ENCODE measurements at regions not wholly inside any gene's neighbourhood (a gene's known extent, or its start where the extent isn't known, plus 50 kb on each side); places are given as distances from the start of the nearest gene placed in this dataset.

DNA sequence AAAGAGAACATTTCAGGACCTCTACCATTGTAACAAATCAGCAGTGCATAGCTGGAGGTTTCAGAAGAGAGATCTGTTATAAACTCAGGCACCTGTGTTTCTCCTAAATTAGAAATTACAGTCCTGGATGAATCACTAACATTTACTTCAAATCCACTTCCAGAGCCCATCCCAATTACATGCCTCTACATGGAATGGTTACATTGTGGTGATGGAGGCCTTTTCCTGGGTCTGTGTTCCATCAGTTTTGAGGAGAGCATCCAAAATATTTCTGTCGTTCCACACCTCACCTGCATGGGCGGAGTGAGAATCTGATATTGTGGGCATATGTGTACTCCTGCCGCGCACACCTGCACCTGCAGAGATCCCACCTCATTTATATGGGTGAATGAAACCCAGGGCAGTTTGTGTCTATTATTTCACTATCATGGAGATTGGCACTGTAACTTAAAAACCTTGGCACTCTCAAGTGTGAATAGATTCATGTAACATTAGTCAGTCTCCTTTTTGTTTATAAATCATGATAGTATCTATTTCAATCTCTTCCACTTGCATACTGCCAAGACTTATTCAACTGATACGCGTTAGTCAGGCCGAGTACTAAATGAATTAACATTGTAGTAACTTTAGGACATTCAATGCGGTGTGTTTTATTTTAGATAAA lies 215.1 kb upstream of the FAR2 start:
- DNase-seq (ENCODE audit: low read depth in 2 of 2): peak; percentile 62 to 66

DNA sequence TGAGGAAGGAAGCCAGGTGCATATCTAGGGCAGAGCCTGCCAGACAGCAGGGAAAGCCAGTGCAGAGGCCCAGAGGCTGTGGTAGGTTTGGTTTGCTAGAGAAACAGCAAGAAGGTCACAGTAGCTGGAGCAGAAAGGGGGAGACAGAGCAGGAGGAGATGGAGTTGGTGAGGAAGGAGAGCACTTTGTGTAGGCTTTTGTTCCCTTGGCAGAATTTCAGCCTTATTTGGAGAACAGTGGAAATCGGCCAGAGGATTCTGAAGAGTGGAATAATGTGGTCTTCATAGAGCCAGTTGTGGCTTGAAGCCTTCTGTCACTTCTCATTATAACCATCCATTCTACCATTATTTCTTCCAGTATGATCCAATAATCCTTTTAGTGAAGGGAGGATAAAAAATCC lies 212.9 kb upstream of the FAR2 start:
- DNase-seq (ENCODE audit: low read depth in 2 of 2): no peak

DNA sequence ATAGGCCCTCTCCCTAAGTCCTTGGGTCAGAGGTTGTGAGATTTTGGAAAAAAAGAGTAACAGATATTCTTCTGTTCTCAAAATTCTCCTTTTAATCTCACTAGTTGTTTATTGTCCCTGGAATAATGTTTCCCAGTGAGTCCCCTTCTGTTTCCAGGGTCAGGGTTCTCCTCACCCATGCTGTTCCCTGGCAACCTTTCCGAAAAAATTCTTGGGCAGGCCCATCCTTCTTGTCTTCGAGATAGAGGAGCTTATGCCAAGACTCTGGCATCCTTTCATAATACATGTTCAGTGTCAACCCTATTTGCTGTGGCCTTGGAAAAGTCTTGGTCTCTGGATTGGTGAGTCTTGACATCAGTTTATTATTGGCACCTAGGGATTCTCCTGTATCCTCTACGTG lies 212.4 kb upstream of the FAR2 start:
- no peak for DNase-seq (ENCODE audit: low read depth in 2 of 2)

DNA sequence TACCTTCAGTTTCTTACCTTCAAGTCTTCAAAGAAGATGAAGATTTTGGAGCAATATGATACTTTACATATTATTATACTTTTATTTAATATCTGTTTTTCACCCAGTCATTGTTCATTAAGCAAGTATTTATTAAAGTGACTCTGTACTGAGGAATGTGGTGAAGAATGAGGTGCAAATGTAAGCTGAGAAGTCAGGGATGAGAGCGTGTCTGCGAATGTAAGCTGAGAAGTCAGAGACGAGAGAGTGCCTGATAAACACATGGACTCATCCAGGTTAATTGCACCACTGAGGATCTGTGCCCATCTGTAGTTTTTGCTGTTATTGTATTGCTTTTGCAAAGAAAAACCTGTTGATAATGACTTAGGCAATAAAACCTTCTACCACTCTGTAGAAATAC lies 211.9 kb upstream of the FAR2 start:
- peak in 1 of 2 donors; percentile 50 for DNase-seq (ENCODE audit: low read depth in 2 of 2)

DNA sequence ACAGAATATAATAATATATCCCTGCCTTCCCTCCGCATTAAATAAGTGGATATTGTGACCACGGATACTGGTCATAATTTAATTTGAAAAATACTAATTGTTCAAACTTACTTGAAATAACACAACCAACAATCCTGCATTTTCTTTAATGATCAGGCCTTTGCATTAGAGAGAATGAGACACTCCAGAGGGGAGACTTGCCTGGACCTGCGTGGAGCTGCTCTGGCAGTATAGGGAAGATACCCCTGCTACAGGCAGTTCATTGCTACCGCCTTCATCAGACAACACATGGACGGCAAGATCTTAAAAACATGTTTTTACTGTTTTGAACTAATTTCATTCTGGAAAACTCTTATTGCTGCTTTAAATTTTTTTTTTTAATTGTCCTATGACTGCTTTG lies 211.0 kb upstream of the FAR2 start:
- DNase-seq (ENCODE audit: low read depth in 2 of 2): no peak

DNA sequence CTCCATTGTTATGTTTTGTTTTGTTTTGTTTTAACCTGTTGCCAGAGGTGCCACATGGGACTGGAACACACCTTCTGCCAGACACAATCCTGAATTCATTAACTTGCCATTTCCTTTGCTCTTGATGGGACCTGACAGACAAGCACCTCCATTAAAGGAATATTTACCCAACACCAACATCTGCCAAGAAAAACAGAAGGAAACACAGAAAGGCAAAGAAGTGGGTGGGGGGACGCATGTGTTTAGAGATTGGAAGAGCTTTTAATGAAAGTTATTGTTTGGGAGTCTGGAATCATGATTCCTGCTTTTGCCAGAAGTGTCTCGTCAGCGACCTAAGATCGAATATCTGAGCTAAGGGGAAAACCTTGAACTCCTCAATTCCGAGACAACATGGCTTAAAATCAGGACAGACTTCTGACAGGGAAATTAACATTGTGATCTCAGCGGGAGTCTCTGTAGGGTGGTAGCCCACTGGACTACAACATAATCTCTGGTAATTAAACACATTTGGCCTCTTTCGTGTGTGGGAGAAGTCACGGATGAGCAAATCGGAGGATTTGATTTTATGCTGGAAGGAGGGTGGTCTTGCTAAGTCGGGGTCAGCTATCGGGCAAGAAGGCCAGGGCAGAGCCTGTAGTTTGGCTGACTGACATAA lies 210.4 kb upstream of the FAR2 start:
- DNase-seq (ENCODE audit: low read depth in 2 of 2): peak in 1 of 2 donors; percentile 67

DNA sequence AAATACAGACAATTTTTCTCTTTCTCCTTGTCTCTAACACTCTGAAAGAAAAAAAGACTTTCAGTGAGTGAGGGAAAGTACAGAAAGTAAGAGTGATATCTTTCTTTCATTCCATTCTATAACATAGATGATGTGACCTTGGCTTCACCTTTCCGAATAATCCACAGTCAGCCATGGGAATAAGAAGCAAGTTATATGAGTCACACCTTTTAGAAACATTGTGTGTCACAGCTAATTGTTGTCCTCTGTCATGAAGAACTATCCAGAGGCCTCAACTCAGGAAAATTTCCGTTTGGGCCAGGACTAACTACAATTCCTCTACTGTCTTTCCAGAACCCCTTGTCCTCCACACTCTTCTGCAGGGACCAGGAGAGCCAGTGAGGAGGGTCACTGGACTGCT lies 209.7 kb upstream of the FAR2 start:
- peak in 1 of 2 donors; percentile 41 for DNase-seq (ENCODE audit: low read depth in 2 of 2)

DNA sequence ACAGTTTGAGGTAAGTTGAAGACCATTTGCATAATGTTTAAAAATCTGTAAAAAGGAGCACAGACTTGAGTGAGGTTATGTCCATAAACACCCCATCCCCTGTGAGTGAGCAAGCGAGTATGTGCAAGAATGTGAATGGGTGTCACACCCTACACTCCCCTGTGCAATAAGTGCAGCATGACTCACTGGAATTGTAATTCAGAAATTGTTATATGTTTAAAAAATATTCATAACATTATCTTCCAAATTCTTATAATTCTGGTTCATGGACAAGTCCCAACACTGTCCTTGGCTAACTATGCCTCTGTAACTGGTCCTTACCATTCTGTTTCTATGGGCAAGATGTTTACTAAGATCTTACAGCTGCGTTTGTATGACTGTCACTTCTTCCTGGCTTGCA lies 207.8 kb upstream of the FAR2 start:
- no peak for DNase-seq (ENCODE audit: low read depth in 2 of 2)

DNA sequence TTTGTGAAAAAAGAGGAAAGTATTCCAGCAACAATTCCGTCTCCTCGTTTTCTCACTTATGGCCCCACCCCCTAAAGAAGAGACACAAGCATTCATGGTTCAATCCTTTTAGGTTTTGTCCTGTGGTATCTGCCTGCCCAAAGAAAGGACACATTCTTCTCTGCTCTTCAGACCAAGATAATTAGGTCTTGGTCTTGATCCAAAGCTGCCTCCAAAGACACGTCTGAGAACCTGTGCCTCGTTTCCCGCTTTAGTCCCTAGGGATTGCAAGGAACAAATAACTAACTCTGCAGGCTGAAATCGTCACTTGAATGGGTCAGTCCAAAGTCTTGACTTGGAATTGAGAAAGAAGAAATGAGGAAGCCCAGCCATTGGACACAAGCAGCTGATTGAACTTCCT lies 202.7 kb upstream of the FAR2 start:
- no peak for DNase-seq (ENCODE audit: low read depth in 2 of 2)

DNA sequence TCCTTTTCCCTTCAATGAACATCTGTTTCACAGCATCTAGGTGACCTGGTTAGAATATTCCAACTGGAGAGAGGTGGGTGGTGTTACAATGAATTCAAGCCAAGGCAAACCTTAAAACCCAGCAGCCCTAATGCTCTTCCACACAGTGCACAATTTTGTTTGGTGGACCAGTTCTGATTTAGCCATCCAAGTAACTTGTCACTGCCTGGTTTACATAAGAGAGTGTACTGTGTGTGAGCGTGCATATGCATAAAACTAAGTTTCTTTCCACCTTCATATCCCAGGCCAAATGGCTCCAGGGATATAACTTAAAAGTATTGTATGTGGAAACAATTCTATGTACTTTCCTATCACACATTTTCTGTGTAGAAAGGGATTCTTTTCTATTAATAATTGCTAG lies 200.4 kb upstream of the FAR2 start:
- no peak for DNase-seq (ENCODE audit: low read depth in 2 of 2)

DNA sequence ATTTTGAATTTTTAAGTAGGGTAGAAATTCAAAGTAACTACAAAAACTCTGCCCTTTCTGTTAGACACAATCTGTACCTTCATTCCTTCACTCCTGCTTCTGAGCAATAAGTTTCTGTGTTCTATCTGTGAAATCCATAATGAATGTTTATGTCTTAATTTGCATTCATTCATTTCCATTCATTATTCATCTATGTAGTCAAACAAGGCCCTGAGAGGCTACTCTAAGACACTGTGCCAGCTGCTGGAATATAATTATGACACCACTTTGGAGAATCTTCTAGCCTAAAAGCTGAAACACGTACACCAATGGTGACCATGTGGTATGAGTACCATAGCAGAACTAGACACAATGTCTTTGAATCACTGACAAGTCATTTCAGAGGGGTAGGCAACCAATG lies 199.9 kb upstream of the FAR2 start:
- no peak for DNase-seq (ENCODE audit: low read depth in 2 of 2)

DNA sequence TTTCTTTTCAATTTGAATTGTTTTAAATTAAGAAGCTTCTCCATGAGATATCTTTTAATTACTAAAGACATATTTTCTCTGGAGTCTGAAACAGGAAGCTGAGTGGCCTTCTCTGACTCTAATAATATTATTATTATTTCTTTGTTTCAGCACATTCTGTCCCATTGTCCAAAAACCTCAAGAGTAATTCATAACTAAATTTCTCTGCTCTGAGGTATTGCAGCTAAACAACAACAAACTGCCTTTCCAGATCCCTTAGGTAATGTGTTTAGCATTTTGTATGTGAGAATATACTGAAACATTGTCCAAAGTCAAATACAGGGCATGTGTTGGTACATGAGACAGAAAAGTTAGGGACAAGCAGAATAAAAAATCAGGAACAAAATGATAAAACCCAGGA lies 199.0 kb upstream of the FAR2 start:
- no peak for DNase-seq (ENCODE audit: low read depth in 2 of 2)

DNA sequence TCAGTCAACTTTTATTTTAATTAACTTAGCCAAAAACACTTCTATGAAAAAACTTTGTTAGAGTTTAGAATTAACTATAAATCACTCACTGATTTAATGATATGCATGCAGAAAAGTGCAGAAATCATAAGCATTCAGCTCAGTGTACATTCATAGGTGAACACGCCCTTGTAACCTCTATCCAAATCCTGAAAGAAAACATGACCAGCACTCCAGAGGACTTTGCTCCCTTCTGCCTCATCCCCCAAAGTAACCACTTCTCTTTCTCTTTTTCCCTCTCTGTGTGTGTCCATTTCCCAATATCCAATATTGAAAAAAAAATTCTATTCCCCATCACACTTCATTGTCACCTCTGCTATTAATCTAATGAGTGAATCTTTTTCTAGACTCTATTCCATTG lies 197.1 kb upstream of the FAR2 start:
- no peak for DNase-seq (ENCODE audit: low read depth in 2 of 2)

DNA sequence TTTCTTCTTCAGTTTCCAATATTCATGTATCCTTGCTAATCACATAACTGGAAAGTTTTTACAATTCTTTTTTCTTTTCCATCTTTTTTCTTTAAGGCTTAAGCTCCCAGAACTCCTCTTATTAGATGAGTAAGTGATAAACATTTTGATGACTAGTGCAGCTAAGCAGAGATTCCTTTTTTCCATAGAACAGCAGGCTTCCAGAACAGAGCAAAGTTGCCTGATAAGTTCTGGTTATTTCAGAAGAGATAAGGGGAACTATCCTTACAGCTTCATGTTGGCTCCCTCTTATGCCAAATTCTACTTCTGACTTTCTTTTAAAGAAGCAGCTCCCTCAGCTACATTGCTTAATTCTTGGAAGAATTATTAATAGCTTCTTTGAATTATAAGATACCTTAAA lies 194.7 kb upstream of the FAR2 start:
- no peak for DNase-seq (ENCODE audit: low read depth in 2 of 2)

DNA sequence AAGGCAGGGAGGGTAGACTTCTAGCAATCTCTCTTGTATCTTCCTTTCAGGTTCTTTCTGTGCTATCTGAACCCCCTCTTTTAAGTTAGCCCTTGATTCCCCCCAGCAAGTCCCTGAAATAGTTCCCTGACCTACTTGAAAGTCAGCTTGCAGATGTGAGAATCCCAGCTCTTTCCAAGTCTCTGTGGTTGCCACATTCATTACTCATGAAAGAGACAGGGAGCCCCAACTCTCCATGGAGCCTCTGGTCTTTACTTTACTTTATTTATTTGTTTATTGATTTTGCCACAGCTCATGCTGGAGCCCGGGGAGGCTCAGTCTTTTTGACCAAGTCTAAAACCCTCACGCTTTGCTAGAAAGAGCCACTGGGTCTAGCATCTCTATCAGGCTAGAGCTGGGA lies 193.6 kb upstream of the FAR2 start:
- DNase-seq (ENCODE audit: low read depth in 2 of 2): no peak

DNA sequence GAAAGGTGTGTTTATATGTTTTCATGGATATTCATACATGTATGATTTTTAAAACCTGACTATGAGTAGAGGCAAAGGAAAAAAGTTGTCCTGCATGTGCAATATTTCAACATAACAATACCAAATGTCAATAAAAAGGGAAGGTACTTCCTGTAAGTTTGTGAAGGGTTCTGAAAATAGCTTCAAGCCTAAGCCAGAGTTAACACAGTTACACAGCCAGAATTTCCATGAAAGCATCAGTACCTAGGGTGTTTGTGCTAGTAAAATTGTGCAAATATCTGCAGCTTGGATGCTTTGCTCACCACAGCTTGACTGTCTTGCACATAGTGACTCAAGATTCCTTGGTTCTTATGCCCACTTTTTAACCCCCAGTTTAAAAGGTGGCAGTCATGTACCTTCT lies 193.1 kb upstream of the FAR2 start:
- DNase-seq (ENCODE audit: low read depth in 2 of 2): peak in 1 of 2 donors; percentile 67

DNA sequence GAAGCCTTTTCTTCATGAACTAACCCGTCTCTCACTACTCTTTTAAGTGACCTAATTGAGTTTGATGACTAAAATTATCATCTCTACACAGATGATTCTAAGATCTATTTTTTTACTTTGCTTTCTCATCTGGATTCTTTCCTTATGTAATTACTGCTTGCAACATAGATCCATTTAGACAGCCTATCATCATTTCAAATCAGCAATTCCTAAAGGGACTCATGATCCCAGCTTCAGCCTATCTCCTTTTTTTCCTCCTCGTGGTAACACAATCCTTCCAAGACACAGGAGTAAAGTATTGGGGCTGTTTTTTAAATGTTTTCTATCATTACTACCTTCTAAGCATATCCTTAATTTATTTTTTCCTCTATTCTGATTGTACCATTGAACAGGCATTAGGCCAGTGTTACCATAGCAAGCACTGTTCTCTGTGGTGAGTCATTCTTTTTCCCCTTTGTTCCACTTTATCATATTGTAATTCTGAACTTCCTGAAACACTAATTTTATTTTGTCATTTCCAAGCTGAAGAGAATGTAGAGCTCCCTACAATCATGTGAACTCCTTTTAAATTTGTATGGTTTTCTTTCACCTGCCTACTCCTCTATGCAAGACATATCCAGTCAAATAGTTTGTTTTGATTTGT lies 190.4 kb upstream of the FAR2 start:
- peak; percentile 86 to 91 for DNase-seq (ENCODE audit: low read depth in 2 of 2)

DNA sequence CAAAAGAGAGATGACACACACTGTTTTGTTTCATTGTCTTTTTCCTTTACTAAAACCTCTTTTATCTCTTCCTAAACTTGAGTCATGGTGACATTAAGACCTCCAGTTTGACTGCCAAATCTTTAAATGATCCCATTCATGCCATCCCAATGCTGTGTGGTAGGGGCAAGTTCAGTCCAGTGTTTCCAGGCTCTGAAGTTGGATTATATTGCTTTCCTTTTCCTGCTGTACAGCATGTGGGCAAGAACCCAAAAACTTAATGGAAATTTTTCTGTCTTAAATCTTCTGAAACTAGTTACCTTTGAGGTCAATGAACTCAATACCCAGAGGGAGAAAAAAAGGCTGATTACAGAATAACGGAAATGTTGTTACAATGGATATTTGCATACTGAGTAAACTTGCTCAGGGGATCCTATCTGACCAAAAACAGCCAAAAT lies 187.1 kb upstream of the FAR2 start:
- DNase-seq (ENCODE audit: low read depth in 2 of 2): peak; percentile 77 to 95

DNA sequence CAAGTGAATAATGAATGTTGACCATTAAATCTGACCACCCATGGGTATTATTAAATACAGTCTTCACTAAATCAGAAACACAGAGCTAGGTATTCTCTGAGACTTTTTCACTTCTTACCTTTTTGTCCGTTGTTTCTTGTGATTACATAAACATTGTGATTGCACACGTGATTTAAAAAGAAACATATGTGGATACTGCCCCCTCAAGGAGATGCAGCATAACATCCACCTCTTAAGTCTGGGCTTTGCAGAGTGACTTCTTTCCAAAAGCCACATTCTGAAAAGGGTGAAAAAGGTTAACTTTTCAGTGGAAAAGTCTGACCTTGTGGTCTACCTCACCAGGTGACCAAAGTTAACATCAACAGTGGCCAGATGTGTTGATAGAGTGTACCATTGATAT lies 185.5 kb upstream of the FAR2 start:
- peak; percentile 69 to 70 for DNase-seq (ENCODE audit: low read depth in 2 of 2)

DNA sequence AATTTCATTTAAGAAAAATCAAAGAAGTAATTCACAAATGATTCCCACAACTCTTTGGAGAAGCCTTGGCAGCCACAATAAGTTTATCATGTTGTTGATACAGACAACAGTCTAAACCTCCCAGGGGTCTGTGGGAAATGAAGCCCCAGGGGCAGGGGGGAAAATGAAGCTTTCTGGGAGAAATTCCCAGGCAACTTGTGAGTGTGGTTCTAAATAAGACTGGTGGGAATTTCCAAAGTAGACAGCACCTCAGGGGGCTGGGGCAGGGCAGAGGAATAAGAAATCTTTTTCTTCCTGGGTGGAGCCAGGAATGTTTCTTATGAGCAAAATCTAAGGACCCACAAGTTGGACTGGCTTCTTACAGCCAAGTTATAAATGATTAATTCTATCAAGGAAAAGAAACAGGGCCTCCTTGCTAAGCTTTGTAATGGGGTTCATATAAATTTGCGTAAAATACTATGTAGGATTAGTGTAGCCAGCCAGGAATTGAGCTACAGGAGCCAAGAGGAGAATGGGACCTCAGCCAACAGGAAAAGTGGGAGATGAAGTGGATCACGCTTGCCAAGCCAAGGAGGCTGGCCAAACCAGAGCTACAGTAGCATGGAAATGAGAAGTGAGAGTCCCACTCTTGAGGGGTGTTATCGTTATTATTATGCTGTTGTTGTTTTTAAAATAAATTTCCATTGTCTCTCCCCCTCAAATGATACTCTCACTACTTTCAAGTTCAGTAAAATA lies 182.9 kb upstream of the FAR2 start:
- peak; percentile 76 to 78 for DNase-seq (ENCODE audit: low read depth in 2 of 2)

DNA sequence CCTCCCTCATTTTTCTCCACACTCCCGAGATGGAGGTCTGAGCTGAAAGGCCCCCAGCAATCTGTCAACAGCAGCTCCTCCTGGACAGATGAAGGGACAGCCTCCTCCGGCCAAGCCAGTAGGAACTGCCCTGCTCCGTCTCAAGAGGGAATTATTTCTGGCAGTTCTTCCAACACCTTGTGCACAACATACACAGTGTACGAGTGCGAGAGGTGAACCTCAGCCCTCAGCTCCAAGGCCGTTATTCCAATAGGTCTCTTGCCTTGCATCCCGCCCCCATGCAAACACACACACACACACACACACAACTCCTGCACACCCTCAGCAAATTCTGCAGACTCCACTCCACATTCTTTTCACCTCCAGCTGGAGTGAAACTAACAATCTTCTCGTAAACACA lies 181.7 kb upstream of the FAR2 start:
- no peak for DNase-seq (ENCODE audit: low read depth in 2 of 2)

DNA sequence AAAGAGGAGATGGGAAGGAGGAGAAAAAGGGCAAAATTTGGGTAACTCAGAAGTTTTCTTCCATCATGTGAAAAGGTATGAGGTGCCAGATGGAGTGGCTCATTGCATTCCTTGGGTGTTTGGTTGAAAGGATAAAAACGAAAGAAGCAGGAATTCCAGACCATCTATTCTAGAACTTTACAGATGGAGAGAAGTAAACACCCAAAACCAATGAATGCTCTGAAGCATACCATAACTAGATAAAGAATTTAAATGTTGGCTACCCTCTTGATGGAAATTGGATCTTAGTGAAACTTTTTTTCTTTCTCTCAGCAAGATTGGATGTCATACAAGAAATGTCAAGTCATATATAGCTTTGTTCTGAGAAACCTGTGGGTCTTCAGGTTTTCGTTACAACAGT lies 175.6 kb upstream of the FAR2 start:
- no peak for DNase-seq (ENCODE audit: low read depth in 2 of 2)
